ENCODE measurements at regions not wholly inside any gene's neighbourhood (a gene's known extent, or its start where the extent isn't known, plus 50 kb on each side); places are given as distances from the start of the nearest gene placed in this dataset.

GRCh38 chr16:50462793-50463507 is 85.2 kb upstream of the NKD1 start:
- Histone ChIP-seq H2AFZ (ENCODE audit: low read length) (no peak overlapping the region), H3K4me1 (ENCODE audit: insufficient read depth, low read length) (no peaks in the 10 kb centered on the region), H3K4me2 (ENCODE audit: insufficient read depth, low read length) (no peak overlapping the region), H4K20me1 (ENCODE audit: insufficient read depth, low read length) (no peaks in the 10 kb centered on the region), H3K27me3 (ENCODE audit: insufficient read depth, low read length) (peaks cover 14% of the 10 kb centered on the region), H3K9me3 (ENCODE audit: low read depth, low read length) (no peaks in the 10 kb centered on the region), H3K27ac (ENCODE audit: low read depth, low read length) (no peak overlapping the region), H3K4me3 (ENCODE audit: insufficient read depth, low read length) (no peak overlapping the region), H3K36me3 (ENCODE audit: insufficient read depth, low read length) (no peaks in the 10 kb centered on the region), H3K79me2 (ENCODE audit: insufficient read depth, low read length) (no peaks in the 10 kb centered on the region)
- no peak for TF ChIP-seq CTCF (IDR thresholded peaks at IDR 0.05; ENCODE audit: extremely low read depth, low read depth, low read length)
- peak; percentile 65 for DNase-seq (ENCODE audit: insufficient read length, low spot score, missing footprints)

GRCh38 chr16:50461400-50461760 is 86.8 kb upstream of the NKD1 start:
- TF ChIP-seq CTCF (IDR thresholded peaks at IDR 0.05; ENCODE audit: extremely low read depth, low read depth, low read length): no peak
- no peak for DNase-seq (ENCODE audit: insufficient read length, low spot score, missing footprints)
- H3K27me3 ChIP-seq (ENCODE audit: insufficient read depth, low read length): peaks cover 9% of the 10 kb centered on the region
- H3K36me3 ChIP-seq (ENCODE audit: insufficient read depth, low read length): no peaks in the 10 kb centered on the region
- H4K20me1 ChIP-seq (ENCODE audit: insufficient read depth, low read length): no peaks in the 10 kb centered on the region
- no peak overlapping the region for H3K4me2 ChIP-seq (ENCODE audit: insufficient read depth, low read length)
- H3K9me3 ChIP-seq (ENCODE audit: low read depth, low read length): no peaks in the 10 kb centered on the region
- H3K27ac ChIP-seq (ENCODE audit: low read depth, low read length): no peak overlapping the region
- H3K4me1 ChIP-seq (ENCODE audit: insufficient read depth, low read length): no peaks in the 10 kb centered on the region
- no peaks in the 10 kb centered on the region for H3K79me2 ChIP-seq (ENCODE audit: insufficient read depth, low read length)
- H3K4me3 ChIP-seq (ENCODE audit: insufficient read depth, low read length): no peak overlapping the region
- no peak overlapping the region for H2AFZ ChIP-seq (ENCODE audit: low read length)

GRCh38 chr16:50460538-50461399 is 87.4 kb upstream of the NKD1 start:
- no peak for TF ChIP-seq CTCF (IDR thresholded peaks at IDR 0.05; ENCODE audit: extremely low read depth, low read depth, low read length)
- Histone ChIP-seq H3K36me3 (ENCODE audit: insufficient read depth, low read length) (no peaks in the 10 kb centered on the region), H4K20me1 (ENCODE audit: insufficient read depth, low read length) (no peaks in the 10 kb centered on the region), H3K9me3 (ENCODE audit: low read depth, low read length) (no peaks in the 10 kb centered on the region), H3K4me3 (ENCODE audit: insufficient read depth, low read length) (no peak overlapping the region), H3K4me1 (ENCODE audit: insufficient read depth, low read length) (no peaks in the 10 kb centered on the region), H3K27me3 (ENCODE audit: insufficient read depth, low read length) (peaks cover 9% of the 10 kb centered on the region), H3K27ac (ENCODE audit: low read depth, low read length) (no peak overlapping the region), H3K4me2 (ENCODE audit: insufficient read depth, low read length) (no peak overlapping the region), H2AFZ (ENCODE audit: low read length) (no peak overlapping the region), H3K79me2 (ENCODE audit: insufficient read depth, low read length) (no peaks in the 10 kb centered on the region)
- DNase-seq (ENCODE audit: insufficient read length, low spot score, missing footprints): no peak

- Histone ChIP-seq H4K20me1 (ENCODE audit: insufficient read depth, low read length) (no peaks in the 10 kb centered on the region), H2AFZ (ENCODE audit: low read length) (no peak overlapping the region), H3K79me2 (ENCODE audit: insufficient read depth, low read length) (no peaks in the 10 kb centered on the region), H3K27me3 (ENCODE audit: insufficient read depth, low read length) (peaks cover 9% of the 10 kb centered on the region), H3K27ac (ENCODE audit: low read depth, low read length) (no peak overlapping the region), H3K9me3 (ENCODE audit: low read depth, low read length) (no peaks in the 10 kb centered on the region), H3K4me3 (ENCODE audit: insufficient read depth, low read length) (no peak overlapping the region), H3K4me2 (ENCODE audit: insufficient read depth, low read length) (no peak overlapping the region), H3K36me3 (ENCODE audit: insufficient read depth, low read length) (no peaks in the 10 kb centered on the region), H3K4me1 (ENCODE audit: insufficient read depth, low read length) (no peaks in the 10 kb centered on the region)
- DNase-seq (ENCODE audit: insufficient read length, low spot score, missing footprints): no peak
- TF ChIP-seq CTCF (IDR thresholded peaks at IDR 0.05; ENCODE audit: extremely low read depth, low read depth, low read length): no peak
These were observed 88.6 kb upstream of the NKD1 start for GRCh38 chr16:50459496-50460080.

All from osteoblast (primary cell).